GM10266 (cell line): ENCODE measurements at regions not wholly inside any gene's neighbourhood (a gene's known extent, or its start where the extent isn't known, plus 50 kb on each side); places are given as distances from the start of the nearest gene placed in this dataset.

Experiments
- DNase-seq: peaks from one replicate; pipeline ENCODE4 v3.0.0; 2012; ENCODE audit errors: extremely low spot score
- TF ChIP-seq, protein P1 (sequence below): IDR thresholded peaks from 2 replicates; pipeline ENCODE4 v1.5.1; 2012; ENCODE audit warnings: mild to moderate bottlenecking, low read depth; ENCODE audit not compliant: control insufficient read depth, insufficient read depth; ENCODE audit errors: missing control alignments

GRCh38 chr11:69953356-69953755, 124.8 kb upstream of the ANO1 start:
- no peak for DNase-seq
- TF ChIP-seq, protein P1, sequence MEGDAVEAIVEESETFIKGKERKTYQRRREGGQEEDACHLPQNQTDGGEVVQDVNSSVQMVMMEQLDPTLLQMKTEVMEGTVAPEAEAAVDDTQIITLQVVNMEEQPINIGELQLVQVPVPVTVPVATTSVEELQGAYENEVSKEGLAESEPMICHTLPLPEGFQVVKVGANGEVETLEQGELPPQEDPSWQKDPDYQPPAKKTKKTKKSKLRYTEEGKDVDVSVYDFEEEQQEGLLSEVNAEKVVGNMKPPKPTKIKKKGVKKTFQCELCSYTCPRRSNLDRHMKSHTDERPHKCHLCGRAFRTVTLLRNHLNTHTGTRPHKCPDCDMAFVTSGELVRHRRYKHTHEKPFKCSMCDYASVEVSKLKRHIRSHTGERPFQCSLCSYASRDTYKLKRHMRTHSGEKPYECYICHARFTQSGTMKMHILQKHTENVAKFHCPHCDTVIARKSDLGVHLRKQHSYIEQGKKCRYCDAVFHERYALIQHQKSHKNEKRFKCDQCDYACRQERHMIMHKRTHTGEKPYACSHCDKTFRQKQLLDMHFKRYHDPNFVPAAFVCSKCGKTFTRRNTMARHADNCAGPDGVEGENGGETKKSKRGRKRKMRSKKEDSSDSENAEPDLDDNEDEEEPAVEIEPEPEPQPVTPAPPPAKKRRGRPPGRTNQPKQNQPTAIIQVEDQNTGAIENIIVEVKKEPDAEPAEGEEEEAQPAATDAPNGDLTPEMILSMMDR: no peak

DNA sequence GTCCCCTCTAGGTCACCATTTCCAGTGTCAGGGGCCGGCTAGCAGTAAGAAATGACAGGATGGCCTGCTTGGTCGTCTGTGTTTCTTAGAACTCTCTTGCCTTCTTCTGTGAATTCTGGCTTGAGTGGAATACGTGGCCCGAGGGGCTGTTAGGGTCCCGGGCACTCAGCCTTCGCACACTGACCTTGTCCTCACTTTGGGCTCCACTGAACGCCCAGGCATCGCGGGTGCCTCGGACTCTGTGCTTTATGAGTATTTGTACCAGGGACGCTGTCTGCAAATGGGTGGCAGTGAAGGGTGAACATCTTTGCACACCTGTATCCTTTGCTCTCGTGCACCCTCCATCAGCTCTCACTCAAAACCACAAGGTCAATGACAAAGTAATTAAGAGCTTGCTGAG, 123.4 kb upstream of the ANO1 start:
- DNase-seq: no peak
- TF ChIP-seq, protein P1: no peak

GRCh38 chr11:69956669-69957190, 121.4 kb upstream of the ANO1 start:
- TF ChIP-seq, protein P1: no peak
- no peak for DNase-seq

DNA sequence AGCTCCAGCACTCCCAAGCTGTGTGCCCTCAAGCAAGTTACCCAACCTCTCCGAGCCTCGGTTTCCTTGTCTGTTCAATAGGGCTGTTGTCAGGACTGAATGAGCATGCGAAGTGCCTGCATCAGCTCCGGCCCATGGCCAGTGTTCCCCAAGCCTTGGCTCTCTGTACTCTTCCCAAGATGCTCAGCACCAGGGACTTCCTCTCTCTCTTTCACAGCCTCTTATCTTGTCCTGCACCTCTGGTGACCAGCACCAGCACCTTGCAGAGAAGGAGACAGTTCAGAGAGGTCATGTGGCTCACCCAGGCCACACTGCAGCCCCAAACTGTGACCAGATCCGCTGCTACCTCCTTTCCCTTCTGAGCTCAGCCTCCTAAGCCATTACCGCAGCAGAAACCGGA, 120.3 kb upstream of the ANO1 start:
- DNase-seq: no peak
- TF ChIP-seq, protein P1: no peak

DNA sequence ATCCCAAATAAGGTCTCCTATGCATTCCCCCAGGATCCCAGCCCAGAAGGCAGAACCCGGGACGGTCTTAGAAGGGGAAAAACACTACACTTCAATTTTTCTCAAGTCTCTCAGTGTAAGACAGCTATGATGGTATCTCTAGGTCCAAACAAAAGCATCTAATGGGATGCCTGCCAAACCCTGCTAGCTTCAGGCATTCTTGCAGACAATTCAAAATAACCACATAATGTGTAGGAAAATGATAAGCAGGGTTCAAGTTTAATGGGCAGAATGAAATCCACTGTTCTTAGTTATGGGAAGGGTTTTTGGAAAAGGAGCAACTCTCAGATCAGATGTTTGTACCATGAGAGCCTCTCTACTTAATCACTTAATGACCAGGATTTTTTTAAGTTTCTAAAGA, 119.8 kb upstream of the ANO1 start:
- no peak for DNase-seq
- TF ChIP-seq, protein P1: no peak

- TF ChIP-seq, protein P1: no peak
- no peak for DNase-seq
Measured at GRCh38 chr11:69959461-69959860, 118.7 kb upstream of the ANO1 start.

DNA sequence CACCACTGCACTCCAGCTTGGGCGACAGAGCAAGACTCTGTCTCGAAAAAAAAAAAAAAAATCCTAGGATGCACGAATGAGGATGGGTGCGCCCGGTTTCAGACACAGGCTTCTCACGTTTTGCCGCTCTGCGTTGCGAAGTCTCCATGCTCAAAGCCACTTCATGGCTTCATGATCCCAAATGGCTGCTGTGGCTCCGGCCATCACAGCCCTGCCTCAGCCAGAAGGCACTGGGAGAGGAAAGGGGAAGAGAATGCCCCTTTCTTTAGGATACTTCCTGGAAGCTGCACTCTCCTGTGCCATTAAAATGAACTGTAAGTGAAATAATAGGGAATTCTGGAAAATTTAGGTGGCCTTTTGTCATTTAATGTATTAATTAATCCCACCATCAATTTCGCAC, 116.4 kb upstream of the ANO1 start:
- no peak for DNase-seq
- TF ChIP-seq, protein P1: no peak

DNA sequence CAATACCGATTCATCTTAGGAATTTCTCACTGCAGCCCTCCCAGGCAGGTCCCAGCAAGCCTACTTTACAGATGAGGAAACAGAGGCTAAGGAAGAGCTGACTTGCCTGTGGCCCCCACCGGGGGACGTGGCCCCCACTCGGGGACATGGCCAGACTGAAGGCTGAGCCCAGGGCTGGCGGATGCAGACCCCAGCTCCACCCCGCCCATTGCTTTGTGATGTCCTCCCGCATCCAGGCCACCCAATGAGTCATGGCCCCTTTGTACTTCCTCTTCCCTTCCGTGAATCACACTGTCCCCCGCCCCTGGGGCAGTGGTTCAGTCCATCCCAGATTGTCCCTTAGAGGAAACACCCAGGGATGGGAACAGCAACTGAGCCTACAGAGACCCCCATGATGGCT, 116.0 kb upstream of the ANO1 start:
- TF ChIP-seq, protein P1: no peak
- DNase-seq: no peak
